Trophoblast cell (in vitro differentiated cells and primary cell): ENCODE measurements at regions not wholly inside any gene's neighbourhood (a gene's known extent, or its start where the extent isn't known, plus 50 kb on each side); places are given as distances from the start of the nearest gene placed in this dataset.

Experiments used
- DNase-seq, 2 donors: peaks; one replicate each; pipeline ENCODE4 v3.0.0-alpha.2; 2016
- H2AFZ ChIP-seq: 2 replicates; pipeline ENCODE4 v1.6.1; 2013; ENCODE audit warnings: low read length, moderate library complexity, mild to moderate bottlenecking; ENCODE audit not compliant: insufficient read depth, poor library complexity
- H2AK5ac ChIP-seq: 2 replicates; pipeline ENCODE4 v1.6.1; 2013; ENCODE audit warnings: mild to moderate bottlenecking, low read length
- H2BK120ac ChIP-seq: 2 replicates; pipeline ENCODE4 v1.6.1; 2013; ENCODE audit warnings: low read length, mild to moderate bottlenecking, moderate library complexity; ENCODE audit not compliant: insufficient read depth, poor library complexity
- H2BK12ac ChIP-seq: 2 replicates; pipeline ENCODE4 v1.6.1; 2013; ENCODE audit warnings: mild to moderate bottlenecking, low read length, moderate library complexity
- H2BK5ac ChIP-seq: 2 replicates; pipeline ENCODE4 v1.6.1; 2013; ENCODE audit warnings: low read length, low read depth, moderate library complexity, mild to moderate bottlenecking; ENCODE audit not compliant: poor library complexity
- H3K14ac ChIP-seq: 2 replicates; pipeline ENCODE4 v1.6.1; 2013; ENCODE audit warnings: mild to moderate bottlenecking, low read length
- H3K18ac ChIP-seq: 2 replicates; pipeline ENCODE4 v1.6.1; 2013; ENCODE audit warnings: mild to moderate bottlenecking, low read length
- H3K23ac ChIP-seq: 2 replicates; pipeline ENCODE4 v1.6.1; 2013; ENCODE audit warnings: low read length
- H3K27ac ChIP-seq: 2 replicates; pipeline ENCODE4 v1.5.1; 2013; ENCODE audit warnings: low read depth, mild to moderate bottlenecking, inconsistent platforms, low read length, moderate library complexity
- H3K27me3 ChIP-seq: 2 replicates; pipeline ENCODE4 v1.6.1; 2013; ENCODE audit warnings: inconsistent platforms, mild to moderate bottlenecking, low read length, moderate library complexity; ENCODE audit not compliant: insufficient read depth
- H3K36me3 ChIP-seq, 2 experiments: 1 replicate in 1 of 2; 2 replicates in 1 of 2; pipeline ENCODE4 v1.6.1; 2013; ENCODE audit warnings: low read length in 2 of 2, mild to moderate bottlenecking in 2 of 2, moderate library complexity in 1 of 2; ENCODE audit not compliant: insufficient read depth in 2 of 2, control insufficient read depth in 1 of 2
- H3K4ac ChIP-seq: 2 replicates; pipeline ENCODE4 v1.6.1; 2013; ENCODE audit warnings: low read depth, mild to moderate bottlenecking, low read length, moderate library complexity
- H3K4me1 ChIP-seq, 2 experiments: 1 replicate in 1 of 2; 2 replicates in 1 of 2; pipeline ENCODE4 v1.6.1; 2013; ENCODE audit warnings: low read length in 2 of 2, mild to moderate bottlenecking in 2 of 2, moderate library complexity in 1 of 2; ENCODE audit not compliant: insufficient read depth in 2 of 2, control insufficient read depth in 1 of 2
- H3K4me2 ChIP-seq: 2 replicates; pipeline ENCODE4 v1.6.1; 2013; ENCODE audit warnings: inconsistent platforms, mild to moderate bottlenecking, low read length, moderate library complexity
- H3K4me3 ChIP-seq: 2 replicates; pipeline ENCODE4 v1.5.1; 2013; ENCODE audit warnings: mild to moderate bottlenecking, low read depth, low read length, inconsistent platforms
- H3K79me1 ChIP-seq: one replicate; pipeline ENCODE4 v1.6.1; 2013; ENCODE audit warnings: low read length
- H3K79me2 ChIP-seq: 2 replicates; pipeline ENCODE4 v1.6.1; 2013; ENCODE audit warnings: low read length, mild to moderate bottlenecking; ENCODE audit not compliant: control insufficient read depth, insufficient read depth, poor library complexity
- H3K9ac ChIP-seq: 2 replicates; pipeline ENCODE4 v1.6.1; 2013; ENCODE audit warnings: mild to moderate bottlenecking, low read length
- H3K9me3 ChIP-seq: 2 replicates; pipeline ENCODE4 v1.6.1; 2013; ENCODE audit warnings: low read depth, mild to moderate bottlenecking, control low read depth, inconsistent platforms, low read length; ENCODE audit not compliant: insufficient read depth
- H4K12ac ChIP-seq: 2 replicates; pipeline ENCODE4 v1.6.1; 2013; ENCODE audit warnings: low read depth, mild to moderate bottlenecking, low read length, moderate library complexity
- H4K8ac ChIP-seq: 2 replicates; pipeline ENCODE4 v1.6.1; 2013; ENCODE audit warnings: low read depth, mild to moderate bottlenecking, low read length, moderate library complexity
- H4K91ac ChIP-seq: one replicate; pipeline ENCODE4 v1.6.1; 2013; ENCODE audit warnings: low read depth, mild to moderate bottlenecking, low read length, moderate library complexity
- WGBS: extraction: QIAGEN DNeasy Blood & Tissue Kit; methylation state at CpG from one replicate; pipeline ENCODE4 v1.1.7; 2013; ENCODE audit warnings: missing lambda C conversion rate; ENCODE audit not compliant: insufficient read length, insufficient coverage; ENCODE audit errors: extremely low coverage; 5-methylcytosine and 5-hydroxymethylcytosine counted together

DNA sequence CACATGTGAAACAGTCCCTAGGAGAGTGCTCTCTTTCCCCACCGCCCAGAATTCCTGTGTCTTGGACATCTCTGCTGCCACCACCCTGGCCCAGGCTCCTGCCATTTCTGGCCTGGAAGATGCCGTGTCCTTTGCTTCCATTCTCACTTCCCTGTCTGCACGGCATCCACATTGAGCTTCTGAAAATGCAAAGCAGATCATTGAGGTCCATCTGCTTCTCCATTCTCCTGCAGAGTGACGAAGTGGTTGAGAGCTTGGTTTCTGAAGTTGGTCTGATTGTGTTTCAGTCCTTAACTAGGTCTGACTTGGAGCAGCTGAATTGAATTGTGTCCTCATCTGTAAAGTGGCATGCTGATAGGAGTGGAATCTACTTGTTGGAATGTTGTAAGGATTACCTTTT lies 98.7 kb upstream of the MGAT5 start:
- no peak overlapping the region for H4K91ac ChIP-seq
- no peaks in the 10 kb centered on the region for H3K36me3 ChIP-seq
- no peak overlapping the region for H3K23ac ChIP-seq
- no peak overlapping the region for H2AFZ ChIP-seq
- H3K4me3 ChIP-seq, result no peak overlapping the region
- no peak overlapping the region for H4K12ac ChIP-seq
- no peak overlapping the region for H3K27ac ChIP-seq
- H3K4ac ChIP-seq, result no peak overlapping the region
- H3K14ac ChIP-seq, result no peak overlapping the region
- no peak overlapping the region for H2BK12ac ChIP-seq
- H3K9me3 ChIP-seq, result peaks cover 3% of the 10 kb centered on the region
- H2AK5ac ChIP-seq, result no peak overlapping the region
- H3K9ac ChIP-seq, result no peak overlapping the region
- H2BK120ac ChIP-seq, result no peak overlapping the region
- no peak for DNase-seq
- no peaks in the 10 kb centered on the region for H3K79me2 ChIP-seq
- no peak overlapping the region for H3K4me2 ChIP-seq
- H3K27me3 ChIP-seq, result no peaks in the 10 kb centered on the region
- no peak overlapping the region for H3K18ac ChIP-seq
- no peak overlapping the region for H2BK5ac ChIP-seq
- H4K8ac ChIP-seq, result no peak overlapping the region
- H3K4me1 ChIP-seq, result peaks cover 4 to 7% of the 10 kb centered on the region in 2 experiments
- H3K79me1 ChIP-seq, result no peaks in the 10 kb centered on the region
- no CpG with 5 or more reads among the region's 4 CpGs for WGBS

DNA sequence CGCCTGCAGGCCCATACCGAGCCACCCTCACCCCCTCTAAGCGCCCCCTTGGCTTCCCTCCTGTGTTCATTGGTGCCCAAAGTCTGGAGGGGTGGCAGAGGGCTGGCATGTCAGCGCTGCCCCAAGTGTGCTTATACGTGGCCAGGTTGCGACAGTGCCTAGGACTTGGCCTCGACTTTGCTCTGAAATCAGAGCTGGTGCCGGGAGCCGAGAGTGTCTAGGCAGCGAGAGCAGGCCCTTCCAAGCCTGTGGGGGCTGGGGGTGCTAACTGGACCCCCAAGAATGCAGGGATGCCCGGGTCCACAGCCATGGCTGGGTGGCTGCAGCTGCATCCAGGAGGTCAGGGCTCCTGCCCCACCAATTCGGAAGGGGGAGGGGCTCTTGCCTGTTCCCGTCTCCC lies 95.6 kb upstream of the MGAT5 start:
- H3K4me2 ChIP-seq, result no peak overlapping the region
- no peaks in the 10 kb centered on the region for H3K79me2 ChIP-seq
- H4K12ac ChIP-seq, result no peak overlapping the region
- peaks cover 3% of the 10 kb centered on the region for H3K9me3 ChIP-seq
- no peak overlapping the region for H2BK12ac ChIP-seq
- H2AFZ ChIP-seq, result no peak overlapping the region
- WGBS, result no CpG with 5 or more reads among the region's 13 CpGs
- H3K14ac ChIP-seq, result no peak overlapping the region
- no peak overlapping the region for H3K9ac ChIP-seq
- no peak overlapping the region for H2AK5ac ChIP-seq
- no peak overlapping the region for H2BK5ac ChIP-seq
- no peak overlapping the region for H3K4me3 ChIP-seq
- no peak overlapping the region for H4K91ac ChIP-seq
- H3K79me1 ChIP-seq, result no peaks in the 10 kb centered on the region
- H3K4ac ChIP-seq, result no peak overlapping the region
- H4K8ac ChIP-seq, result no peak overlapping the region
- H2BK120ac ChIP-seq, result no peak overlapping the region
- H3K18ac ChIP-seq, result no peak overlapping the region
- DNase-seq, result no peak
- H3K4me1 ChIP-seq, result peaks cover 10 to 16% of the 10 kb centered on the region in 2 experiments
- no peaks in the 10 kb centered on the region for H3K36me3 ChIP-seq
- no peak overlapping the region for H3K27ac ChIP-seq
- no peak overlapping the region for H3K23ac ChIP-seq
- no peaks in the 10 kb centered on the region for H3K27me3 ChIP-seq

DNA sequence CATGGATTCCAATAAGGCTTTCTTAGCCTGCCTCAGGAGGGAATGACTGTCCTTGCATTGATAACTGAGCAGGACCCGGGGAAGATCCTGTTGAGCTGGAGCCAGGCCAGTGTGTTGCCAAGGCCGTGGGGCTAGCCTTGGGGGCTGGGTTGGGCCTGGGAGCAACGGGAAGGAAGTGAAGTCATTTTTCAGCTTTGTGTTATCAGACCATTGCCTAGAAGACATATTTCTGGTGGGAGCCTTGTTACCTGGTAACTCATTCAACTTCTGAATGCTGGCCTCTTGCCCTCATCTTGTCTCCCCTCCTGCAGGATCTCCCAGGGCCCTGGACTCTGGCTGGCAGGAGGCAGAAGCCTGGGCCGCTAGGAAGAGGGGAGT lies 92.7 kb upstream of the MGAT5 start:
- H3K9ac ChIP-seq, result no peak overlapping the region
- H2AFZ ChIP-seq, result no peak overlapping the region
- H2BK12ac ChIP-seq, result no peak overlapping the region
- no peaks in the 10 kb centered on the region for H3K36me3 ChIP-seq
- no peak overlapping the region for H3K4me3 ChIP-seq
- no peak overlapping the region for H3K4ac ChIP-seq
- H4K91ac ChIP-seq, result no peak overlapping the region
- H2BK5ac ChIP-seq, result no peak overlapping the region
- peaks cover 10 to 14% of the 10 kb centered on the region in 2 experiments for H3K4me1 ChIP-seq
- DNase-seq, result peak; percentile 75 to 81
- WGBS, result no CpG with 5 or more reads among the region's 4 CpGs
- no peak overlapping the region for H3K4me2 ChIP-seq
- H3K14ac ChIP-seq, result no peak overlapping the region
- no peaks in the 10 kb centered on the region for H3K79me1 ChIP-seq
- no peak overlapping the region for H3K23ac ChIP-seq
- H2BK120ac ChIP-seq, result no peak overlapping the region
- no peak overlapping the region for H3K27ac ChIP-seq
- H3K9me3 ChIP-seq, result peaks cover 3% of the 10 kb centered on the region
- no peaks in the 10 kb centered on the region for H3K27me3 ChIP-seq
- H3K18ac ChIP-seq, result no peak overlapping the region
- no peaks in the 10 kb centered on the region for H3K79me2 ChIP-seq
- no peak overlapping the region for H4K12ac ChIP-seq
- no peak overlapping the region for H4K8ac ChIP-seq
- H2AK5ac ChIP-seq, result no peak overlapping the region

DNA sequence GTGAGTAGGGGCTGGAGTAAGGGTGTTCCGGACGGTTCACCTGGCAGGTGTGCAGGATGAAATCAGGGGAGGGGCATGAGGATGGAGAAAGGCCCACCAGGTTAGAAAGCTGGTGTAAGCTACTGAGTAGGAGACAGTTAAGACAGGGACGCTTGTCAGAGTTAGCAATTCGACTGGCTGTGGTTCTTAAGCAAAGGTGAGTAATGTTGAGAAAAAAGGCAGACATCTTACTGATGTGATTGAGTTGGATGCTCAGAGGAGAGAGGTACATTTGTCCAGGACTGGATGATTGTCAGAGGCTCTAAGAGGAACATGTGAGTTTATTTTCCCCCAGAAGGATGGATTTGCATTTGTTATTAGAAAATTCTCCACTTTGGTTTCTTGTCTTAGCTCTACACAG lies 90.5 kb upstream of the MGAT5 start:
- H2BK12ac ChIP-seq, result no peak overlapping the region
- H3K4me1 ChIP-seq, result peaks cover 10 to 14% of the 10 kb centered on the region in 2 experiments
- no peaks in the 10 kb centered on the region for H3K27me3 ChIP-seq
- no peaks in the 10 kb centered on the region for H3K36me3 ChIP-seq
- no peak overlapping the region for H4K91ac ChIP-seq
- H3K14ac ChIP-seq, result no peak overlapping the region
- no peaks in the 10 kb centered on the region for H3K79me2 ChIP-seq
- H3K27ac ChIP-seq, result no peak overlapping the region
- no peak overlapping the region for H2BK5ac ChIP-seq
- no peak overlapping the region for H4K8ac ChIP-seq
- WGBS, result no CpG with 5 or more reads among the region's 4 CpGs
- no peak overlapping the region for H2BK120ac ChIP-seq
- no peak overlapping the region for H3K4ac ChIP-seq
- peaks cover 2% of the 10 kb centered on the region for H3K9me3 ChIP-seq
- H3K4me2 ChIP-seq, result no peak overlapping the region
- no peak overlapping the region for H3K23ac ChIP-seq
- H4K12ac ChIP-seq, result no peak overlapping the region
- no peak overlapping the region for H2AK5ac ChIP-seq
- no peak overlapping the region for H3K18ac ChIP-seq
- no peaks in the 10 kb centered on the region for H3K79me1 ChIP-seq
- no peak for DNase-seq
- H2AFZ ChIP-seq, result no peak overlapping the region
- H3K4me3 ChIP-seq, result no peak overlapping the region
- no peak overlapping the region for H3K9ac ChIP-seq
